ENCODE measurements at regions not wholly inside any gene's neighbourhood (a gene's known extent, or its start where the extent isn't known, plus 50 kb on each side); places are given as distances from the start of the nearest gene placed in this dataset.

DNA sequence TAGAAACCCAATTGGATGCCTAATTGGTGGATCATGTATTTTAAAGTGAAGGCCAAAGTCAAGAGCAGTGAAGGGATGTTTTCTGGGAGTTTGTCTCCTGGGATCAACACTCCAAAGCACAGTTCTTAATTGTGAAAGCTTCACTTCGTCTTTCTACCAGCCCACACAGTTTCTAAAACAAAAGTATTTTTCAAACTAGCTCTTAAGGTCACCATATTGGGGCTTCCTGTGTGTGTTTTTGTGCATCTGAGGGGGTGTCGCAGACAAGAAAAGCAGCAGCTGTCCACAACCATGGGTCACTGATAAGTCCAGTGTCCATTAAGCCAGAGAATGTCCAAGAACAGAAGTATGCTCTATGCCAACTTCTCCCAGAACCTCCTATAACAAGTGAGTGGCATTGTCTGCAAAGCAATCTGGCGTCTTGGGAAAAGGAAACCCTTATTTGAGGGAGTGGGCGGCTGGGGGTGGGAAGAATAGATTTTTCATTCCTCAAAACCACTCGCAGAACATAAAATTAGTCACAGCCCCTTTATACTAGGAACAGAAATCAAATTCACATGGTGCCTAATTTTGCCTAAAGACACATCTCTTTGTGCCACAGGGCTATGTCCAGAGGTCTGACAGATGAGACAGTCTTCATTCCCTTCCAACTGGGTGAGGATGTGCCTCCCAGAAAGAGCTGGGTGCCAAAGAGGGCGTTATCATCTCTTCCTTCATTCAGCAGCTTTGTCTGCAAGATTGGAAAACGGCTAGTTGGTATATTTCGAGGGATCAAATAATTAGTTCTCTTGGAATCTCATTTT lies 610.4 kb downstream of the BCOR start:
- ChIA-PET CTCF (no interaction called here), POLR2A (no interaction called here), RAD21 (ENCODE audit: low non-redundant PET in 1 of 2, low total read pairs in 2 of 2, uncharacterized antibody in 2 of 2, unreplicated experiment in 2 of 2) (no interaction called here)
- ATAC-seq = no peak
- H3K36me3 ChIP-seq (ENCODE audit: control insufficient read depth in 1 of 2, insufficient read depth in 2 of 2, low read length in 2 of 2) = no peaks in the 10 kb centered on the region
- H3K27ac ChIP-seq (ENCODE audit: low read depth, low read length) = no peak overlapping the region
- no peaks in the 10 kb centered on the region for H3K79me2 ChIP-seq (ENCODE audit: insufficient read depth, low read length)
- no TSS peak for BruUV-seq (replicated peaks)
- no peaks in the 10 kb centered on the region for H3K9me2 ChIP-seq (ENCODE audit: insufficient read depth)
- TF ChIP-seq EZH2phosphoT487 (IDR thresholded peaks at IDR 0.05; ENCODE audit: borderline replicate concordance) (no peak), SIN3A (IDR thresholded peaks at IDR 0.05; ENCODE audit: low read depth) (no peak), JUND (IDR thresholded peaks at IDR 0.05) (no peak), EZH2 (IDR thresholded peaks at IDR 0.05) (no peak), POLR2AphosphoS5 (IDR thresholded peaks at IDR 0.05; ENCODE audit: low read depth, low read length) (no peak), YY1 (IDR thresholded peaks at IDR 0.05; ENCODE audit: extremely low read depth, insufficient replicate concordance, low read depth, low read length) (no peak), TCF7L2 (IDR thresholded peaks at IDR 0.05; ENCODE audit: borderline replicate concordance, extremely low read depth, insufficient read depth, insufficient read length) (no peak), CBX3 (IDR thresholded peaks at IDR 0.05; ENCODE audit: low read depth) (no peak), SRF (IDR thresholded peaks at IDR 0.05; ENCODE audit: low read depth) (no peak), RAD21 (IDR thresholded peaks at IDR 0.05; ENCODE audit: low read depth) (no peak), POLR2A (IDR thresholded peaks at IDR 0.05; ENCODE audit: borderline replicate concordance, extremely low read depth, insufficient read depth, insufficient read length) (no peak)
- TF ChIP-seq, protein P1, sequence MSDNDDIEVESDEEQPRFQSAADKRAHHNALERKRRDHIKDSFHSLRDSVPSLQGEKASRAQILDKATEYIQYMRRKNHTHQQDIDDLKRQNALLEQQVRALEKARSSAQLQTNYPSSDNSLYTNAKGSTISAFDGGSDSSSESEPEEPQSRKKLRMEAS (IDR thresholded peaks at IDR 0.05) = no peak
- TF ChIP-seq, protein P2, sequence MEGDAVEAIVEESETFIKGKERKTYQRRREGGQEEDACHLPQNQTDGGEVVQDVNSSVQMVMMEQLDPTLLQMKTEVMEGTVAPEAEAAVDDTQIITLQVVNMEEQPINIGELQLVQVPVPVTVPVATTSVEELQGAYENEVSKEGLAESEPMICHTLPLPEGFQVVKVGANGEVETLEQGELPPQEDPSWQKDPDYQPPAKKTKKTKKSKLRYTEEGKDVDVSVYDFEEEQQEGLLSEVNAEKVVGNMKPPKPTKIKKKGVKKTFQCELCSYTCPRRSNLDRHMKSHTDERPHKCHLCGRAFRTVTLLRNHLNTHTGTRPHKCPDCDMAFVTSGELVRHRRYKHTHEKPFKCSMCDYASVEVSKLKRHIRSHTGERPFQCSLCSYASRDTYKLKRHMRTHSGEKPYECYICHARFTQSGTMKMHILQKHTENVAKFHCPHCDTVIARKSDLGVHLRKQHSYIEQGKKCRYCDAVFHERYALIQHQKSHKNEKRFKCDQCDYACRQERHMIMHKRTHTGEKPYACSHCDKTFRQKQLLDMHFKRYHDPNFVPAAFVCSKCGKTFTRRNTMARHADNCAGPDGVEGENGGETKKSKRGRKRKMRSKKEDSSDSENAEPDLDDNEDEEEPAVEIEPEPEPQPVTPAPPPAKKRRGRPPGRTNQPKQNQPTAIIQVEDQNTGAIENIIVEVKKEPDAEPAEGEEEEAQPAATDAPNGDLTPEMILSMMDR (IDR thresholded peaks at IDR 0.05 in 2 of 3, conservative IDR thresholded peaks at IDR 0.05 in 1 of 3; ENCODE audit: borderline replicate concordance in 1 of 3, insufficient read depth in 1 of 3, low read depth in 2 of 3, low read length in 2 of 3) = no peak
- H3K9me3 ChIP-seq (ENCODE audit: control insufficient read depth in 1 of 2, insufficient read depth in 1 of 2, low read depth in 1 of 2, low read length in 2 of 2) = no peaks in the 10 kb centered on the region
- H3K4me3 ChIP-seq (replicated peaks in 1 of 2; ENCODE audit: low read depth in 1 of 2, low read length in 2 of 2) = no peak overlapping the region
- no peak for DNase-seq (ENCODE audit: low read depth, low spot score)
- H3K9ac ChIP-seq (ENCODE audit: low read length) = no peak overlapping the region
- no peak overlapping the region for H3K4me2 ChIP-seq (ENCODE audit: low read length)
- intact Hi-C loops (cut with micrococcal nuclease) = no loop called here
- H2AFZ ChIP-seq (ENCODE audit: low read depth, low read length, poor library complexity, severe bottlenecking) = no peak overlapping the region
- no peaks in the 10 kb centered on the region for H3K4me1 ChIP-seq (ENCODE audit: control insufficient read depth in 1 of 2, insufficient read depth in 2 of 2, low read length in 2 of 2)
- H3K27me3 ChIP-seq (ENCODE audit: insufficient read depth, low read length) = no peaks in the 10 kb centered on the region
- no peaks in the 10 kb centered on the region for H4K20me1 ChIP-seq (ENCODE audit: insufficient read depth)

All from HCT116 (cell line).